OCI-LY1 (cell line): ENCODE measurements at regions not wholly inside any gene's neighbourhood (a gene's known extent, or its start where the extent isn't known, plus 50 kb on each side); places are given as distances from the start of the nearest gene placed in this dataset.

ENCODE experiments used
- H2AFZ ChIP-seq: fragments of 200-600 bp; sonication (generic), shearing (Covaris generic); 2 replicates; pipeline ENCODE4 v1.6.0; 2014; ENCODE audit warnings: antibody characterized with exemption, mild to moderate bottlenecking, low read length
- H3F3A ChIP-seq: fragments of 200-600 bp; sonication (generic), shearing (Covaris generic); 2 replicates; pipeline ENCODE4 v1.6.0; 2014; ENCODE audit warnings: mild to moderate bottlenecking, antibody characterized with exemption, low read length, moderate library complexity; ENCODE audit not compliant: insufficient read depth
- H3K27ac ChIP-seq: fragments of 200-600 bp; sonication (generic); 2 replicates; pipeline ENCODE4 v1.5.1; 2014; ENCODE audit warnings: low read length, mixed run types, mild to moderate bottlenecking, low read depth; ENCODE audit not compliant: poor library complexity, severe bottlenecking
- H3K27me3 ChIP-seq: fragments of 200-600 bp; sonication (generic); 2 replicates; pipeline ENCODE4 v1.6.0; 2014; ENCODE audit warnings: antibody characterized with exemption, mild to moderate bottlenecking, low read length, moderate library complexity; ENCODE audit not compliant: insufficient read depth
- H3K36me3 ChIP-seq: fragments of 200-600 bp; sonication (generic); 2 replicates; pipeline ENCODE4 v1.6.1; 2014; ENCODE audit warnings: mild to moderate bottlenecking, antibody characterized with exemption, low read length, moderate library complexity, mixed read lengths; ENCODE audit not compliant: insufficient read depth
- H3K4me1 ChIP-seq: fragments of 200-600 bp; sonication (generic); 2 replicates; pipeline ENCODE4 v1.5.1; 2014; ENCODE audit warnings: mild to moderate bottlenecking, low read length, moderate library complexity; ENCODE audit not compliant: insufficient read depth, severe bottlenecking
- H3K4me2 ChIP-seq: fragments of 200-600 bp; sonication (generic), shearing (Covaris generic); 2 replicates; pipeline ENCODE4 v1.6.1; 2014; ENCODE audit warnings: low read length
- H3K4me3 ChIP-seq: fragments of 200-600 bp; sonication (generic); 2 replicates; pipeline ENCODE4 v1.5.1; 2014; ENCODE audit warnings: low read length, low read depth, mild to moderate bottlenecking, mixed read lengths; ENCODE audit not compliant: poor library complexity, severe bottlenecking
- H3K79me2 ChIP-seq: fragments of 200-600 bp; shearing (Covaris generic); 2 replicates; pipeline ENCODE4 v1.6.1; 2016; ENCODE audit warnings: mixed run types, low read length, mixed read lengths; ENCODE audit not compliant: insufficient read depth
- H3K9ac ChIP-seq: fragments of 200-600 bp; sonication (generic), shearing (Covaris generic); 2 replicates; pipeline ENCODE4 v1.6.1; 2014; ENCODE audit warnings: mild to moderate bottlenecking, low read length, mixed read lengths
- H3K9me2 ChIP-seq: fragments of 200-600 bp; sonication (generic), shearing (Covaris generic); 2 replicates; pipeline ENCODE4 v1.6.1; 2014; ENCODE audit warnings: low read depth, mild to moderate bottlenecking, low read length, mixed read lengths
- H3K9me3 ChIP-seq: fragments of 200-600 bp; shearing (Covaris generic); 2 replicates; pipeline ENCODE4 v1.6.1; 2014; ENCODE audit warnings: low read length, mixed read lengths
- H4K20me1 ChIP-seq: fragments of 200-600 bp; sonication (generic), shearing (Covaris generic); 2 replicates; pipeline ENCODE4 v1.6.0; 2016; ENCODE audit warnings: mild to moderate bottlenecking, low read length; ENCODE audit not compliant: insufficient read depth
- EZH2 ChIP-seq: fragments of 200-600 bp; sonication (generic), shearing (Covaris generic); IDR thresholded peaks from 2 replicates; pipeline ENCODE4 v1.8.0; 2017; ENCODE audit warnings: borderline replicate concordance, mixed run types, mild to moderate bottlenecking, antibody characterized with exemption, low read length, moderate library complexity, mixed read lengths
- TF ChIP-seq, protein P1 (sequence below): fragments of 200-600 bp; sonication (generic), shearing (Covaris generic); IDR thresholded peaks from 2 replicates; pipeline ENCODE4 v1.5.1; 2017; ENCODE audit warnings: mild to moderate bottlenecking, antibody characterized with exemption, low read length, moderate library complexity, mixed read lengths

DNA sequence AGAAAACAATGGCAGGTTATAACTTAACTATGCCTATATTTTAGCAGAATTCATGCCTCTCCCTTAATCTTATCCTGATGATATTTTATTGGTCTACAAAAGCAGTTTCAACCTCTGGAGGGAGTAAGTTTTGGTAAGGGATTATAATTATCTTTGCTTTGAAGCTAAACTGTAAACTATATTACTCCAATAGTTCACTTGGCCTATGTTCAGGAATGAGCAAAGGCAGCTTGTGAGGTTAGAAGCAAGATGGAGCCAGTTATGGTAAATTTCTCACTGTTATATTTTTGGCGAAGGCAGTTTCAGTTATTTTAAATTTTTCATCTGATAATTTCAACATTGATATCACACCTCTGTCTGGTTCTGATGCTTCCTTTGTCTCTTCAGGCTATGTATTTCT, 192.5 kb upstream of the RGPD4 start:
- no peak overlapping the region for H3K4me3 ChIP-seq
- H3K79me2 ChIP-seq = no peaks in the 10 kb centered on the region
- no peaks in the 10 kb centered on the region for H3F3A ChIP-seq
- H3K36me3 ChIP-seq = no peaks in the 10 kb centered on the region
- no peaks in the 10 kb centered on the region for H3K9me2 ChIP-seq
- no peak overlapping the region for H2AFZ ChIP-seq
- no peaks in the 10 kb centered on the region for H3K27me3 ChIP-seq
- no peak overlapping the region for H3K4me2 ChIP-seq
- TF ChIP-seq, protein P1, sequence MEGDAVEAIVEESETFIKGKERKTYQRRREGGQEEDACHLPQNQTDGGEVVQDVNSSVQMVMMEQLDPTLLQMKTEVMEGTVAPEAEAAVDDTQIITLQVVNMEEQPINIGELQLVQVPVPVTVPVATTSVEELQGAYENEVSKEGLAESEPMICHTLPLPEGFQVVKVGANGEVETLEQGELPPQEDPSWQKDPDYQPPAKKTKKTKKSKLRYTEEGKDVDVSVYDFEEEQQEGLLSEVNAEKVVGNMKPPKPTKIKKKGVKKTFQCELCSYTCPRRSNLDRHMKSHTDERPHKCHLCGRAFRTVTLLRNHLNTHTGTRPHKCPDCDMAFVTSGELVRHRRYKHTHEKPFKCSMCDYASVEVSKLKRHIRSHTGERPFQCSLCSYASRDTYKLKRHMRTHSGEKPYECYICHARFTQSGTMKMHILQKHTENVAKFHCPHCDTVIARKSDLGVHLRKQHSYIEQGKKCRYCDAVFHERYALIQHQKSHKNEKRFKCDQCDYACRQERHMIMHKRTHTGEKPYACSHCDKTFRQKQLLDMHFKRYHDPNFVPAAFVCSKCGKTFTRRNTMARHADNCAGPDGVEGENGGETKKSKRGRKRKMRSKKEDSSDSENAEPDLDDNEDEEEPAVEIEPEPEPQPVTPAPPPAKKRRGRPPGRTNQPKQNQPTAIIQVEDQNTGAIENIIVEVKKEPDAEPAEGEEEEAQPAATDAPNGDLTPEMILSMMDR = no peak
- no peak overlapping the region for H3K27ac ChIP-seq
- no peaks in the 10 kb centered on the region for H4K20me1 ChIP-seq
- no peaks in the 10 kb centered on the region for H3K4me1 ChIP-seq
- no peak overlapping the region for H3K9ac ChIP-seq
- peaks cover 12% of the 10 kb centered on the region for H3K9me3 ChIP-seq

DNA sequence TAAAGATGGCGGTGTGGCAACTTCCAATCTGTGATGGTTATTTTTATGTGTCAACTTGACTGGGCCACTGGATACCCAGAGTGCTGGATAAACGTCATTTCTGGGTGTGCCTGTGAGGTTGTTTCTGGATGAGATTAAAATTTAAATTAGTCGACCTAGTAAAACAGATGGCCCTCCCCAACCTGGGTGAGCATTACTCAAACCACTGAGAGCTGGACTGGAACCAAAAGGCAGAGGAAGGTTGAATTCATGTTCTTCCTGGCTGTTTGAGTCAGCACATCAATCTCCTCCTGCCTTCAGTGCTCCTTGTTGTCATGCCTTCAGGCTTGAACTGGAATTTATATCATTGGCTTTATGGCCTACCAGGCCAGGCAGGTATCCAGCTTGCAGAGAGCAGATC, 190.8 kb upstream of the RGPD4 start:
- Histone ChIP-seq H3K4me2 (no peak overlapping the region), H3K27ac (no peak overlapping the region), H3K36me3 (no peaks in the 10 kb centered on the region), H3K27me3 (no peaks in the 10 kb centered on the region), H3K4me3 (no peak overlapping the region), H3K9me2 (no peaks in the 10 kb centered on the region), H3K9ac (no peak overlapping the region), H3K79me2 (no peaks in the 10 kb centered on the region), H2AFZ (no peak overlapping the region), H4K20me1 (no peaks in the 10 kb centered on the region), H3F3A (no peaks in the 10 kb centered on the region), H3K9me3 (peaks cover 12% of the 10 kb centered on the region), H3K4me1 (no peaks in the 10 kb centered on the region)
- no peak for TF ChIP-seq EZH2
- TF ChIP-seq, protein P1 = no peak

DNA sequence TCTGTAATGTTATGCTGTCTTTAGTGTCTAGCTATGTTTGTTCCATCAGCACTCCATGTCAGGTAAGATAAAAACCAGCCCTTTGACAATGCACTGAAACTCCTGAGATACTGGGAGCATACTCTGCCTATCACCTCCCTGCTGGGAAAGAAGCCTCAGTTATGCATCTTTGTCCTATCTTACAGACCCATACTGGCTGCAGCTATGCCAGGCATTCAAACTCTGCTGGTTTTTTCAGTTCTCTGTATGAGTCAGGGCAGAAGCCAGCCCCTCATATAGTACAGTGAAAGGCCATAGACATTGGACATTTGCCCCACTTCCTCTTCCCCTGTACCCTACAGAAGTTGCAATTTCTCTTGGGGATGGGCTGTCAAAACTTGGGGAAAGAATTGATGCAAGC, 181.1 kb upstream of the RGPD4 start:
- Histone ChIP-seq H3K4me3 (no peak overlapping the region), H3K4me2 (no peak overlapping the region), H4K20me1 (no peaks in the 10 kb centered on the region), H3F3A (no peaks in the 10 kb centered on the region), H3K36me3 (no peaks in the 10 kb centered on the region), H3K27me3 (no peaks in the 10 kb centered on the region), H3K27ac (no peak overlapping the region), H2AFZ (no peak overlapping the region), H3K4me1 (peaks cover 9% of the 10 kb centered on the region), H3K9me3 (peaks cover 4% of the 10 kb centered on the region; the same call in 1 of the 2 replicates), H3K79me2 (no peaks in the 10 kb centered on the region), H3K9me2 (no peaks in the 10 kb centered on the region), H3K9ac (no peak overlapping the region)
- TF ChIP-seq, protein P1 = no peak
- no peak for TF ChIP-seq EZH2
